Hepatocyte (in vitro differentiated cells): ENCODE measurements at regions not wholly inside any gene's neighbourhood (a gene's known extent, or its start where the extent isn't known, plus 50 kb on each side); places are given as distances from the start of the nearest gene placed in this dataset.

Experiments used
- EZH2 ChIP-seq: fragments of 200-600 bp; sonication (generic); IDR thresholded peaks from 2 replicates; pipeline ENCODE4 v1.6.1; 2016; ENCODE audit warnings: antibody characterized with exemption, mild to moderate bottlenecking, borderline replicate concordance
- TF ChIP-seq, protein P1 (sequence below): fragments of 200-600 bp; sonication (generic); IDR thresholded peaks from 2 replicates; pipeline ENCODE4 v1.5.1; 2016; ENCODE audit warnings: antibody characterized with exemption, mild to moderate bottlenecking; ENCODE audit not compliant: poor library complexity

DNA sequence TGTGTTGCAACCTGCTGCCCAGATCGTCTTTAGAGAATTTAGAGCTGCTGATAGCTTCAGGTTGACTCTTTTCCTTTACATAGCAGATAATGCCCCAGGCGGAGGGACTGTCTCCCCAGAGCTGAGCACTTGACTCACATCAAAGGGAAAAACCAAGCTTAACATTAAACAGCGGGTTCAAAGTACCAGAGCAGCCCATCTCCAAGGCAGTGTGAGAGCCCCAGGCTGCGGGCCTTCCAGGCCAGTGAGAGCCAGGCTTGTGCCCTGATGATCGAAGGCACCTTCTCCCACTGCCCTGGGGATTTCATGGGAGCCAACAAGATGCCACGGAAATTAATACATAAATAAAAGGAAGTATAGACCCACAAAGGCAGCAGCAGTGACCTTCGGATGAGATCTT, 275.6 kb downstream of the XXYLT1 start:
- TF ChIP-seq EZH2 = no peak
- TF ChIP-seq, protein P1, sequence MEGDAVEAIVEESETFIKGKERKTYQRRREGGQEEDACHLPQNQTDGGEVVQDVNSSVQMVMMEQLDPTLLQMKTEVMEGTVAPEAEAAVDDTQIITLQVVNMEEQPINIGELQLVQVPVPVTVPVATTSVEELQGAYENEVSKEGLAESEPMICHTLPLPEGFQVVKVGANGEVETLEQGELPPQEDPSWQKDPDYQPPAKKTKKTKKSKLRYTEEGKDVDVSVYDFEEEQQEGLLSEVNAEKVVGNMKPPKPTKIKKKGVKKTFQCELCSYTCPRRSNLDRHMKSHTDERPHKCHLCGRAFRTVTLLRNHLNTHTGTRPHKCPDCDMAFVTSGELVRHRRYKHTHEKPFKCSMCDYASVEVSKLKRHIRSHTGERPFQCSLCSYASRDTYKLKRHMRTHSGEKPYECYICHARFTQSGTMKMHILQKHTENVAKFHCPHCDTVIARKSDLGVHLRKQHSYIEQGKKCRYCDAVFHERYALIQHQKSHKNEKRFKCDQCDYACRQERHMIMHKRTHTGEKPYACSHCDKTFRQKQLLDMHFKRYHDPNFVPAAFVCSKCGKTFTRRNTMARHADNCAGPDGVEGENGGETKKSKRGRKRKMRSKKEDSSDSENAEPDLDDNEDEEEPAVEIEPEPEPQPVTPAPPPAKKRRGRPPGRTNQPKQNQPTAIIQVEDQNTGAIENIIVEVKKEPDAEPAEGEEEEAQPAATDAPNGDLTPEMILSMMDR = no peak
